LHCN-M2 (cell line): ENCODE measurements at regions not wholly inside any gene's neighbourhood (a gene's known extent, or its start where the extent isn't known, plus 50 kb on each side); places are given as distances from the start of the nearest gene placed in this dataset.
"Not testable (repeated sequence)": the region's sequence is repeated elsewhere in the genome, so short reads cannot be mapped to it uniquely, and the experiment has no call there.

Source experiments
- DNase-seq: peaks from one replicate; pipeline ENCODE4 v3.0.0-alpha.2; 2012; ENCODE audit warnings: low read depth

DNA sequence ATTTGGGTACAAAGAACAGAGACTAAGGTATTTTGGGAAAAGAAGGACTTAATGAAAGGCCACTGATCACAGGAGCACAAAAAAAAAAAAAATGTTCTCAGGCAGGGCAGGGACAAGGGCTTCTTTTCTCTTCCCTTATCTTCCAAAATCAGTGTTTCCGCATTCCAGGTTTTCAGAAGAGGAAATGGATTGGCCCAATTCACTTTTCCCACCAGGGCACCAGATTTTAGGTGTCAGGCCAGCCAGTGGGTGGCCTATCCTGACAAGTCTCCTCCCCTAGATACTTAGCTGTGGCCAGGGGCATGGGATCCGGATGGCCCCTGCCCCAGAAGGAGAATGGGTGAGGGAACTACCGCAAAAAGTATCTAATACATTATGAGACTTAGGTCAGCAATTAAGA, 88.9 kb upstream of the WAC start:
- no peak for DNase-seq

DNA sequence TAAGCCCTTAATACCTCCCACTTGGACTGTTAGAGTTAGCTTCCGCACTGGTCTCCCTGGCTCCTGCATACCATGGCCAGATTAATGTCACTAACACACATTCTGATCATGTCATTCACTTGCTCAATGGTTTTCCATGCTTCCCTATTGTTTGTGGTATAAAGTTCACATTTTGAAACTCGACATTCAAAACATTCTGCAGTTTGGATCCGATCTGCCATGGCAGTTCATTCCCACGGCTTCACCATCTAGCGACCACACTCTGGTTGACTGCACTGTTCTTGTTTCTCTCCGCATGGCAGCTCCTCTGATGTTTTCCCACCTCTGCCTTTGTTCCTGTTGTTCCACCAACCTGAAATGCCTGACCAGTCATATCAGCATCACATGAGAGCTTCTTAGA, 87.4 kb upstream of the WAC start:
- no peak for DNase-seq

DNA sequence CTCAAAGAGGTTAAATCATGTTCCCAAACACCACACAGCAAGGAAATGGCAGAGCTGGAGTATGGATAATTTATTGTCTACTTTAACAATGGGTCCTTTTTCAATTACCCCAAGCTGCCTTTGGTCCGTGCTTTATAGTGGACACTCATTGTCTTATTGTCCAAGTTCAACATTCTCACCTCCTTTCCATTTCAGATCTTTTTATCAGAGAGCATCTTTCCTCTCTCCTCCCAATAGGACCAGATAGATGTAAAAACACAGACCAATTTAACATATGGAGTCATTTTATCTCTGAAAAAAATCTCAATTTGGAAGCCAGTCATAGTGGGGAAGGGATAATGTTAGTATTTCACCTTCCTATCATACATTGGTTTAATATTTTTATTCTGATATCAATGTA, 83.5 kb upstream of the WAC start:
- DNase-seq: no peak

DNA sequence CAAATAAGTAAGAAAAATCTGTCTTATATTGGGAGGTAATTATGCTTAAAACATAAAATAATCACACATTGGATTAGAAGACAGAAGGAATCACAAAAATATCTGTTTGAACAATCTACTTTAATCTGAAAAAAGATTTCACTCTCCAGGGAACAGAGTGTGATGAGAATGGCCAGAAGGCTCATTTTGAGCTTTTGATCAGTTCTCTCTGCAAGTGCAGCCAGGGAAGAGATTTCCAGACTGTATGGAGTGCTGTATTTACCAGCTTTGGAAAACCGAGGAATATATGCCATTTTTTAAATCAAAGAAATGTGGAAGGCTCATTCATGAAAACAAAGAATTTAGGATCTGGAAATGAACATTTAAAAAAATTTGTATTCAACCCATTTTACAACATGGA, 83.0 kb upstream of the WAC start:
- DNase-seq: no peak

DNA sequence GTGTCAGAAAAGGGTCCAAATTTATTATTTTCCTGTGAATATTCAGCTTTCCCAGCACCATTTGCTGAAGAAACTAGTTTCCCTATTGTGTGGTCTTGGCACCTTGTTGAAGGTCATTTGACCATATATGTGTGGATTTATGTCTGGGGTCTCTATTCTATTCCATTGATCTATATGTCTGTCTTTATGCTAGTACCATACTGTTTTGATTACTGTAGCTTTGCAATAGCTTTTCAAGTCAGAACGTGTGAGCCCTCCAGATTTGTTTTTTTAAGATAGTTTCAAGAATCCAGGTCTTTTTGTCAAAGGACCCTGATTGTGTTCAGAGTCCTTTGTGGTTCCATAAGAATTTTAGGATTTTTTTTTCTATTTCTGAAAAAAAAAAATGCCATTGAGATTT, 79.0 kb upstream of the WAC start:
- no peak for DNase-seq

DNA sequence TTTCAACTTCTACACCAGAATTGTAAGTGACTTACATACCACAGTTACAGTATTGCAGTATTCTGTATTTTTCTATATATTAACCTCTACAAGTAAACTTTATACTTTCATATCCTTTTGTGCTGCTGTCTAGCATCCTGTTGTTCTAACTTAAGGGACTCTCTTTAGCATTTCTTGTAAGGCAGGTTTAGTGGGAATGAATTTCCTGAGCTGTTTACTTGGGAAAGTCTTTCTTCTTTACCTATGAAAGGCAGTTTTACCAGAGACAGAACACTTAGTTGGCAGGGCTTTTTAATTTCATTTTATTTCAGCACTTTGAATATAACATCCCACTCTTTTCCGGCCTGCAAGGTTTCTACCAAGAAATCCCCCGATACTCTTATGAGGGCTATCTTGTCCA, 75.8 kb upstream of the WAC start:
- no peak for DNase-seq

DNA sequence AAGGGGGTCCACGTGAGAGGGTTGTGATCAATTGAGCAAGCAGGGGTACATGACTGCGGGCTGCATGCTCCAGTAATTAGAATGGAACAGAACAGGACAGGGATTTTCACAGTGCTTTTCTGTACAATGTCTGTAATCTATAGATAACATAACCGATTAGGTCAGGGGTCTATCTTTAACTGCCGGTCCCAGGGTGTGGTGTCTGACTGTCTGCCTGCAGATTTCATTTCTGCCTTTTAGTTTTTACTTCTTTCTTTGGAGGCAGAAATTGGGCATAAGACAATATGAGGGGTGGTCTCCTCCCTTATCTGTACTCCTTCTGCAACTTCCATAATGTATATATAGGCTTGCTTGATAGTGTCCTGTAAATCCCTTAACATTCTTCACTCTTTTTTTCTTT, 75.0 kb upstream of the WAC start:
- not testable (repeated sequence) for DNase-seq

DNA sequence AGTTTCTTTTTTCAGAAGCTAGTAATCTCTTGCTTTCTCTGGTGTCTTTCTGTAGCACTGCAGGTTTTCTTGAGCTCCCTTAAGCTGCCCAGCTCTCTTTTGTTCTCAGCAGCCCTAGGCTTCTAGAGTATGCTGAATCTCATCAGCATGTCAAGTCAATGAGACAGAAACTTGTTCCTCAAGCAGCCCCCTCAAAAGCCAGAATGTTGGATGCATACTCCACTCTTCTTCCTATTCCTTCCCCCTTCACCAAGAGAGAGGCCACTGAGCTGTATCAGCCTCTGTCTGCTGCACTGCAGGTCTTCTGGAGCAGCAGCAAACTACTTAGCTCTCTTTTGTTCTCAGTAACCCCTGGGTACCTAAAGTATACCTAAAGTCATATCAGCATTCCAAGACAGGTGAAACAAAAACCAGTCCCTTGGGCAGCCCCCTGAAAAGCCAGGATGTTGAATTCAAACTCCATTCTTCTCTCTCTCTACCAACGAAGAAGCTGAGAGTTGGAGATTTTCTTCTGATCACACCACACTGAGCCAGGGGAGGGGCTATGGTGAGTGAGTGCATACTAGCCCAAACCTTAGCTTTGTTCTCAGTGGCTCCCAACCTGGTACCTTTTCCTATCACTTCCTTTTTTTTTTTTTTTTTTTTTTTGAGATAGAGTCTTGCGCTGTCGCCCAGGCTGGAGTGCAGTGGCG, 73.3 kb upstream of the WAC start:
- DNase-seq: no peak

DNA sequence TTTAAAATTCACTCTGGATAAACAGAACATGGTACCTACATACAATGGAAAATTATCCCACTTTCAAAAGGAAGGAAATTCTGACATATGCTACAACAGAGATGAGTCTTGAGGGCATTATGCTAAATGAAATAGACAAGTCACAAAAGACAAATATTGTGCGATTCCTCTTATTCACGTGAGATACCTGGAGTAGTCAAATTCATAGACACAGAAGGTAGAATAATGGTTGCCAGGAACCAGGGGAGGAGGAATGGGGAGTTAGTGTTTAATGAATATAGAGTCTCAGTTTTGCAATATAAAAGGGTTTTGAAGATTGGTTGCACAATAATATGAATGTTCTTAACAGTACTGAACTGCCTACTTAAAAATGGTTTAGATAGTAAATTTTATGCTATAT, 69.8 kb upstream of the WAC start:
- no peak for DNase-seq

DNA sequence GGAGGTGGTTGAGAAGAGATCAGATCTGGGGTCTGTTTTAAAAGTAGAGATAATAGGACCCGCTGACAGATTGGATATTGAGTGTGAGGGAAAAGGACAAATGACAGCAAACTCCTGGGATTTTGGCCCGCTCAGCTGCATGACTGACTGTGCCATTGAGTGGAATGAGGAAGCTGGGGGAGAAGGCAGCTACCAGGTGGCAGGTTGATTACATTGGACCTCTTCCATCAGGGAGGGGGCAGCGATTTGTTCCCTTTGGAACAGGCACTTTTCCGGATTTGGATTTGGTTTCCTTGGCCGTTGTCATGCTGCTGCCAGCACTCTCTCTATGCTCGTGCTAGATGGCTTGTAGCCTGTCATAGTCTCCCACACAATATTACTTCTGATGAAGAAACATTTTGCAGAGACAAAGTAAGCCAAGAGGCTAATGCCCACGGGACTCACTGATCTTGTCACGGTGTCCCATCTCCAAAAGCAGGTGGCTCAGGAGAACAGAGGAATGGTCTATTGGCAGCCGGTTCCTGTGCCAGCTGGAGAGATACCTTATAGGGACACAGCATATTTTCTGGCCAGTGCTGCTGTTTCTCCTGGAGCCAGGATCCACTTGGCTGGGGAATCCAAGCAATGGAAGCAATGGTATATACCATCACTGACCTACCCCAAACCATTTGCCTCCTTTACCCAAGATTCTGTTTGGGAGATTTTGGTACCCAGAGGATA, 69.1 kb upstream of the WAC start:
- DNase-seq: no peak

DNA sequence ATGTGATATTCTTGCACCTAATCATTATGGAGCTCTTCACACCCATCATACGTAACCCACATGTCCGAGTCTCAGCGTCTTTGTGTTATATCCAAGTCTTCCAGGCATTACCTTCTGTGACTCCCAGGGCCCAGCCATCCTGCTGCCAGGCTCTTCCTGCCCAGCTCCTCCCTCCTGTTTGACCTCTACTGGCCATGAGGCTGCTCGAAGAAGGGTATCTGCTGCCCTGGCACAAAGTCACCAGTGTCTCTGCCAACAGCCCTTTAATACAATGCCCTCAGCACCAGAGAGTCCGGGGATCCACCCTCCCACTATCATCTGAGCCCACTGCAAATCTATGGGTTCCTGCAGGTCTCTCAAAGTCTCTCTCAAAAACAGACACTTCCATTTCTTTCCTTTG, 65.3 kb upstream of the WAC start:
- DNase-seq: no peak

DNA sequence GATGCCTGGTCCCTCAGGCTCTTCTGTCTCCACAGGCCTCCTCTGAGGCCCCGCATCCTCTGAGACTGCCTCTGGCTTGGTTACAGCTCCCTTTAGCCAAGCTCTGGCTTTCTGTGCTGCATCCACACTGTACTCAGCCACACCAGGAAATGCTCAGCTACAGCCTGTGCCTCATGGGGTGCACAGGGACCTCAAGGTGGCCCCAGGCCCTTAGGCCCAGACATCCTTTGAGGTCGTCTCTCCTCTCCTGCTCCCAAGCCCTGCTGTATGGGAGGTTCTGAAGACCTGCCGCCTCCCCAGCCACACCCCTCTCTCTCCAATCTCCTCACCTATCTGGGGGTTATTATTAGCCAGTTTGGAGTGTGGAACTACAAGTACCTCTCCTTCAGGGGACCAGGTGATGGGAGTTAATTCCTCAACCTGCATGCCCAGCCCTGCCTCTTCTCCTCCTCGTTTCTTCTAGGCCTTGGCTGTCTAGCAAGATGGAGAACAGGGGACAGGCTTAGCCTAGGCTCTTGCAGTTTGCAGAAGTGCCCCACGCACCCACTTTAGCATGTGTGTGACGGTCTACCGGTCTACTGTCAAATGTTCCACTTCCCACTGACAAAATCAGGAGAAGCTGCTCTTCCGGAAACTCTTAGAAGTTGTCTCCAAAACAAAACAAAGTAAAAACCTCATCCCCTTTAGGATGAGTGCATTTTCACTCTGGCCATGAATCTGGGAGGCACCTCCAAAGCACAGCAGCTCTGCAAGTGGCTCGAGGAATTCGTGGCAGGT, 64.0 kb upstream of the WAC start:
- no peak for DNase-seq

DNA sequence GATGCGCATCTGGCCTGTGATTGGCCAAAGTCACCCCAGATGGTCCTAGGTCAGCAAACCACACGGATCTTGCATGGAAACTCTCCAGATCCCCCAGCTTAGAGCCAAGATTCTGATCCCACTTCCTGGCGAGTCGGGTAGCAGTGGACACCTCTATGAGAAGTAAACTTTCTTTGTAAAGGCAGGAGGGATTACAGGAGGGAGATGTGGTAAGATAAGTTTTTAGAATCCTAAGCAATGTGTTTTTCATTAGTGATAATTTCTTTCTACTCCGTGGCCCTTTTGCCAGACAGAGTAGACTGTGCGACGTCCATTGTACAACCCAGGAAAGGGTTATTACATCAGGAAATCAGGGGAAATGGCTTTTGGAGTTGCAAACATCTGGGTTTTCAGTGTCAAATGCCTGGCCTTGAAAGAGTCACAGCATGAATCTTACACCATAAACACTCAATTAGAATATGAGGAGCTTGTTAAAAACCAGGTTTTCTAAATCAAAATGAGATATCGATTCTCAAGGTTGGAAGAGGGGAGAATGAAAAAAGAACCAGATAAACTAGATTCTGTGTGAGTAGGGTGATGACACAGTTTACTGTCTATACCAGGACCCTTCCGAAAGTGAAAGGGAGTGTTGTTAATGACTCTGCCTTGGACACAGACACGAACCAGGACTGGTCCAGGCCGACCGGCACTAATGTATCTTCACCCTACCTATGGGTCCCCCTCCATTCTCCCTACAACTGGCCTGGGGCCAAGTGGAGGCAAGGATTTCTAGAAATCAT, 61.9 kb upstream of the WAC start:
- no peak for DNase-seq

DNA sequence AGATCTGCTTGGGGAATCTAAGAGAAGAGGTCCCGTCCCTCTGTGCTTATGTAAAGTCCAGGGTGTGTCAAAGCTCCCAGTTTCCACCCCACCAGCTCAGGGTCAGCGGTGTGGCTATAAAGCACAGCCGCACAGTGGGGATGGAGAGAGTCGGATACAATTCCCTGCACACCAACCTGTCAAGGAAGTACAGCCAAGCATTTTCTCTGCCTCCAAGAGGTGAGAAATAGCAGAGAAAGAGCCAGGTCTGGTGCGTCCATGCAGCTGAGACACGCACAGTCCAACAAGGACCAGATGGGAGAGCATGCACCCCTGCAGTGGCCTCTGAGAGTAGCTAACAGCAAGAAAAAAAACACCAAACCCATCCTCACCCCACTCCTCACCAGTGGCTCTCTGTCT, 61.3 kb upstream of the WAC start:
- no peak for DNase-seq

DNA sequence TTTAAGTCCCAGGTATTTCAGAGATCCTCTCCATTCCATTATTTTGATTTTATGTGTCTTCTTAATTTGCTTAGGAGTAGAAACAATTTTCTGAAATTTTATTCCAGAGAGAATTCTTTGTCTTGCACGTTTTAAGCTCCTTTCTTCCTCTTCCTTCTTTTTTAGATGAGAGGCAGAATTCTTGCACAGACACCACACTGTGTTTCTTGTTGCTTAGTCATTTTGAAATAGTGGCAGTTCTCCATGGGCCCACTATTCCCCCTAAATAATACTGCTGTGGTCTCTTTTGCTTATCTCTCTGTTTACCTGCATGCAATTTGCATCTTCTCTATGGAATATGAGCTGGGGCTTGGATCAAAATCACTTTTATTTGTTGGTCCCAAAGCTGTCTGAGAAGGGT, 54.3 kb upstream of the WAC start:
- no peak for DNase-seq

DNA sequence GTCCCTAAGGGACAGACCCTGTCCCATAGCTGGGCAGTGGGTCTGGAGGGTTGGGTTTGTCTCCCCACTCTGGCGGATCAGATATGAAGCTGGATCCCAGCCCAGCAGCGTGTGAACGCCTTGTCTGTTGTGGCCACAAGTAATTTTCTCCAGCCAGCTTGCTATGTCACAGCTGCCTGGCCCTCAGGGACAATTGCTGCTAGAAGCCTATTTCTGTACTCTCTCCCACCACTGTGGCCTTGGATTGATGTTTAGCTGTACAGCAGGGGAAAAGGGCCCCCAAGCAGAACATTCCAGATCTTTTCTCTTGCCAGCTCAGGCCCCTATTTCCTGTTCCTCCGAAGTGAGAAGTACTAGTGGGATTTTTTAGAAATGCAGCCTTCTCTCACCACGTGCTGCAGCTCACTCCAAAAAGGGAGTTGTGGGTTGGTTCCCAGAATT, 53.5 kb upstream of the WAC start:
- DNase-seq: peak; percentile 6

DNA sequence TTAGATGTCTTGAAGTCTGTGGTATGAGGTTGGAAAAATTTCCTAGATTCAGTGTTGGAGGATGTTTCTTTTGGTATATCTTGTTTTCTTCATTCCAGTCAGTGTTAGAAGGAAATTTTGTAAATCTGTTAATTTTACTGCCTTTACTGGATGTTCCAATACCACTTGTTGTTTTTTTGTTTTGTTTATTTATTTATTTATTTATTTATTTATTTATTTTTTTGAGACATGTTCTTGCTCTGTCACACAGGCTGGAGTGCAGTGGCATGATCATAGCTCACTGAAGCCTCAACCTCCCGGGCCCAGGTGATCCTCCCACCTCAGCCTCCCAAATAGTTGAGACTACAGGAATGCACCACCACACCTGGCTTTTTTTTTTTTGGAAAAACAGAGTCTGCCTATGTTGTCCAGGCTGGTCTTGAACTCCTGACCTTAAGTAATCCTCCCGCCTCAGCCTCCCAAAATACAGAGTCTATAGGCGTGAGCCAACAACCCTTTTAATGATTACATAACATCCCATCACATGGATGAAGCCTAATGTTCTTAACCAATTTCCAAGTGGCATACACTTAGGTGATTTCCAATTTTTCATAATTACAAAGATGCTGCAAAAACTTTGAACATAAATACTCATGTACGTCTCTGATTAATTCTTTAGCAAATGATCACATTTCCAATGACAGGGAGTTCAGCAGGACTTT, 52.8 kb upstream of the WAC start:
- DNase-seq: no peak

DNA sequence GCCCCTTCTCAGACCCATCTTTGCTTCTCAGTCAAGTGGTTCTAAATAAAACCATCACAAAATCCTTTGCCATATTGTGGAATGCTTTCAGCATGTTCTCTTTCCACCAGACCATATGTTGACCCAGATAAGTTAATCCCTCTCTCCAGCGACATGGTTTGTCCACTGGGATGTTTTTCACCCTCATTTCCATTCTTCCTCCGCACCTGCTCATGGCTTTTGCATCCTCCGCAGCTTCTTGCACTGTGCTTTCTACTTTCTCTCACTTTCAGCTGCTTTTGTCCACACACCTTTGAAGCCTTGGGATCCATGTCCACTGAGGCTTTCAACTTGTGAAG, 52.3 kb upstream of the WAC start:
- no peak for DNase-seq

DNA sequence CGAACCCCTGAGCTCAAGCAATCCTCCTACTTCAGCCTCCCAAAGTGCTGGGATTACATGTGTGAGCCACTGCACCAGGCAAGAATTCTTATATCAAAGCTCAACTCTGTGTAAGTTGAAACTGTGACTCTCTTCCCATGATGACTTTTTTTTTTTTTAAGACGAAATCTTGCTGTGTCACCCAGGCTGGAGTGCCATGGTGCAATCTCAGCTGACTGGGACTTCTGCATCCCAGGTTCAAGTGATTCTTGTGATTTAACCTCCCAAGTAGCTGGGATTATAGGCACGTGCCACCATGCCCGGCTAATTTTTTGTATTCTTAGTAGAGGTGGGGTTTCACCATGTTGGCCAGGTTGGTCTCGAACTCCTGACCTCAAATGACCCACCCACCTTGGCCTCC, 51.6 kb upstream of the WAC start:
- not testable (repeated sequence) for DNase-seq

DNA sequence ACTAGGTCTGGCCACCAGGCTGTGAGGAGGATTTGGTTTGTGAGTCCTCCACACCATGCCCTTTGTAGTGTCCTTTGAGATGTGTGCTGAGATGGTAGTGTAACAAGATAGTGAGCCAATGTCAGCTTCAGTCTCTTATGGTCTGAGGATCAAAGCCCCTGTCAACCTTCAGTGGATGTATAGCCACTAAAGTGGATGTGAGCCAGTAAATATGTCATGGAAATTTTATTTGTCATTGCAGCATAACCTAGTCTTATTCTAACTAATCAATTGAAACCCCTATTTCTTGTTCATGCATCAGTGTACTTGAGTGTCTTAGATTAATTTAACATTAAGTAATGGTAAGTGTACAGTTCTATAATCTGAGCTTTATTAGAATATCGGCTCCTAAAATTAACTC, 51.0 kb upstream of the WAC start:
- DNase-seq: no peak
